Neural cell (in vitro differentiated cells): ENCODE measurements at regions not wholly inside any gene's neighbourhood (a gene's known extent, or its start where the extent isn't known, plus 50 kb on each side); places are given as distances from the start of the nearest gene placed in this dataset.
"Not testable (repeated sequence)": the region's sequence is repeated elsewhere in the genome, so short reads cannot be mapped to it uniquely, and the experiment has no call there.

Experiments used
- CTCF ChIP-seq: fragments of 450-650 bp; IDR thresholded peaks from 2 replicates; pipeline ENCODE4 v1.5.1; 2014; ENCODE audit warnings: antibody characterized with exemption, mild to moderate bottlenecking, moderate library complexity; ENCODE audit not compliant: poor library complexity, severe bottlenecking
- EP300 ChIP-seq: fragments of 450-650 bp; conservative IDR thresholded peaks from 2 replicates; pipeline ENCODE4 v1.6.1; 2014; ENCODE audit warnings: antibody characterized with exemption, mild to moderate bottlenecking, moderate library complexity; ENCODE audit not compliant: poor library complexity, severe bottlenecking
- EZH2 ChIP-seq: fragments of 200-600, 300-800 bp; shearing (Covaris generic), sonication (generic); IDR thresholded peaks from 2 replicates; pipeline ENCODE4 v1.6.1; 2014; ENCODE audit warnings: antibody characterized with exemption, low read length, borderline replicate concordance, mild to moderate bottlenecking; ENCODE audit not compliant: insufficient read depth, poor library complexity, severe bottlenecking
- POLR2AphosphoS5 ChIP-seq: IDR thresholded peaks from 2 replicates; pipeline ENCODE4 v1.6.1; 2012
- RAD21 ChIP-seq: fragments of 450-650 bp; conservative IDR thresholded peaks from 2 replicates; pipeline ENCODE4 v1.6.1; 2014; ENCODE audit warnings: antibody characterized with exemption, mild to moderate bottlenecking, moderate library complexity
- REST ChIP-seq: IDR thresholded peaks from 2 replicates; pipeline ENCODE4 v1.6.1; 2012; ENCODE audit warnings: borderline replicate concordance
- SMC3 ChIP-seq: fragments of 450-650 bp; conservative IDR thresholded peaks from 2 replicates; pipeline ENCODE4 v1.6.1; 2014; ENCODE audit warnings: antibody characterized with exemption, mild to moderate bottlenecking, moderate library complexity; ENCODE audit not compliant: poor library complexity
- TAF1 ChIP-seq: IDR thresholded peaks from 2 replicates; pipeline ENCODE4 v1.6.1; 2012; ENCODE audit warnings: low read depth

GRCh38 chr7:73156510-73157168 is 70.8 kb upstream of the SPDYE9 start:
- TF ChIP-seq CTCF, POLR2AphosphoS5, EZH2, RAD21, TAF1, EP300, SMC3, REST: not testable (repeated sequence)
